Right atrium auricular region (tissue), 2 donors: ENCODE measurements at regions not wholly inside any gene's neighbourhood (a gene's known extent, or its start where the extent isn't known, plus 50 kb on each side); places are given as distances from the start of the nearest gene placed in this dataset.

Experiments used
- DNase-seq: peaks from one replicate; pipeline ENCODE4 v3.0.0-alpha.2; 2019; ENCODE audit warnings: low spot score
- H3K27ac ChIP-seq, 2 donors: fragments of 200-600 bp; sonication (generic); 1 replicate in 1 of 2; 2 replicates in 1 of 2; pipeline ENCODE4 v1.5.1; 2016 to 2019
- H3K27me3 ChIP-seq, 2 donors: fragments of 200-600 bp; sonication (generic); one replicate each; pipeline versions ENCODE4 v1.5.1 to v1.6.0; 2017 to 2019
- H3K36me3 ChIP-seq: fragments of 200-600 bp; sonication (generic); one replicate; pipeline ENCODE4 v1.5.1; 2016
- H3K4me1 ChIP-seq, 2 donors: fragments of 200-600 bp; sonication (generic); one replicate each; pipeline versions ENCODE4 v1.5.1 to v1.6.0; 2017 to 2019
- H3K4me3 ChIP-seq, 2 donors: fragments of 200-600 bp; sonication (generic); 1 replicate in 1 of 2; 2 replicates in 1 of 2; pipeline ENCODE4 v1.5.1; 2017 to 2019; ENCODE audit warnings: mild to moderate bottlenecking in 1 of 2, moderate library complexity in 1 of 2
- H3K9me3 ChIP-seq, 2 donors: fragments of 200-600 bp; sonication (generic); one replicate each; pipeline ENCODE4 v1.5.1; 2019
- CTCF ChIP-seq, 2 donors: fragments of 200-600 bp; sonication (generic); IDR thresholded peaks; one replicate each; pipeline ENCODE4 v1.5.1; 2019; ENCODE audit warnings: antibody characterized with exemption in 2 of 2

GRCh38 chr2:186984481-186984880 is 135.5 kb upstream of the ZSWIM2 start:
- no peak for DNase-seq
- peaks cover 0 to 10% of the 10 kb centered on the region in 2 donors for H3K9me3 ChIP-seq

GRCh38 chr2:186980787-186981550 is 132.0 kb upstream of the ZSWIM2 start:
- Histone ChIP-seq H3K4me3 (no peak overlapping the region), H3K9me3 (no peaks in the 10 kb centered on the region), H3K36me3 (no peaks in the 10 kb centered on the region), H3K27ac (no peak overlapping the region), H3K27me3 (no peaks in the 10 kb centered on the region), H3K4me1 (no peaks in the 10 kb centered on the region)
- DNase-seq, result no peak
- TF ChIP-seq CTCF (IDR thresholded peaks at IDR 0.05), result no peak

More at GRCh38 chr2:186984481-186984880, 135.5 kb upstream of the ZSWIM2 start:
- TF ChIP-seq CTCF (IDR thresholded peaks at IDR 0.05), result no peak
- no peak overlapping the region for H3K4me3 ChIP-seq
- H3K27me3 ChIP-seq, result no peaks in the 10 kb centered on the region
- no peaks in the 10 kb centered on the region for H3K4me1 ChIP-seq
- H3K27ac ChIP-seq, result no peak overlapping the region
- H3K36me3 ChIP-seq, result no peaks in the 10 kb centered on the region

GRCh38 chr2:186980117-186980442 is 131.1 kb upstream of the ZSWIM2 start:
- Histone ChIP-seq H3K27me3 (no peaks in the 10 kb centered on the region), H3K4me3 (no peak overlapping the region), H3K27ac (no peak overlapping the region), H3K9me3 (no peaks in the 10 kb centered on the region), H3K4me1 (no peaks in the 10 kb centered on the region), H3K36me3 (no peaks in the 10 kb centered on the region)
- DNase-seq, result no peak
- TF ChIP-seq CTCF (IDR thresholded peaks at IDR 0.05), result no peak

- DNase-seq, result no peak
- Histone ChIP-seq H3K27me3 (no peaks in the 10 kb centered on the region), H3K36me3 (no peaks in the 10 kb centered on the region), H3K4me3 (no peak overlapping the region), H3K9me3 (no peaks in the 10 kb centered on the region), H3K4me1 (no peaks in the 10 kb centered on the region), H3K27ac (no peak overlapping the region)
- no peak for TF ChIP-seq CTCF (IDR thresholded peaks at IDR 0.05)
These were observed 130.6 kb upstream of the ZSWIM2 start for GRCh38 chr2:186979439-186980116.

- no peak for TF ChIP-seq CTCF (IDR thresholded peaks at IDR 0.05)
- H3K27me3 ChIP-seq, result no peaks in the 10 kb centered on the region
- no peaks in the 10 kb centered on the region for H3K4me1 ChIP-seq
- DNase-seq, result no peak
- H3K36me3 ChIP-seq, result no peaks in the 10 kb centered on the region
- no peaks in the 10 kb centered on the region for H3K9me3 ChIP-seq
- no peak overlapping the region for H3K27ac ChIP-seq
- H3K4me3 ChIP-seq, result no peak overlapping the region
These were observed 128.6 kb upstream of the ZSWIM2 start for GRCh38 chr2:186977433-186978045.
